ENCODE measurements at regions not wholly inside any gene's neighbourhood (a gene's known extent, or its start where the extent isn't known, plus 50 kb on each side); places are given as distances from the start of the nearest gene placed in this dataset.

DNA sequence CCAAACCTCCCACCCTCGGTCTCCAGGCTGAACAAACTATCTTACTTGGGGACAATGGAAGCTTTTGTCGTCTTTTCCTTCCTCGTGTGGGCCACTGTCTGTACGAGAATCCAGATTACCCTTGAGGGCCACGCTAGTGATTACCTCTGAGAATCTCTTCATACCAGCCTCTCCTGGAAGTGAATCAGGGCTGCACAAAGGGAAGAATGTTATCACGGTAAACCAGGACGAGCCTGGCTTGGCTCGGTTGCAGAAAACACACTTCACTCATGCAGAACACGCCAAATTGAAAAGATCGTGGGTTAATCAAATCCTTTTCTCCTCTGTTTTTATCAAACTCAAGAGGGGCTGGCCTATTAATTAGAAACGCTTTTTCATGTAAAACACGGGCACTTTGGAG is 51.6 kb upstream of the MYL2 start:
- ChIA-PET POLR2A (no interaction called here), CTCF (no interaction called here)
- TF ChIP-seq, protein P1, sequence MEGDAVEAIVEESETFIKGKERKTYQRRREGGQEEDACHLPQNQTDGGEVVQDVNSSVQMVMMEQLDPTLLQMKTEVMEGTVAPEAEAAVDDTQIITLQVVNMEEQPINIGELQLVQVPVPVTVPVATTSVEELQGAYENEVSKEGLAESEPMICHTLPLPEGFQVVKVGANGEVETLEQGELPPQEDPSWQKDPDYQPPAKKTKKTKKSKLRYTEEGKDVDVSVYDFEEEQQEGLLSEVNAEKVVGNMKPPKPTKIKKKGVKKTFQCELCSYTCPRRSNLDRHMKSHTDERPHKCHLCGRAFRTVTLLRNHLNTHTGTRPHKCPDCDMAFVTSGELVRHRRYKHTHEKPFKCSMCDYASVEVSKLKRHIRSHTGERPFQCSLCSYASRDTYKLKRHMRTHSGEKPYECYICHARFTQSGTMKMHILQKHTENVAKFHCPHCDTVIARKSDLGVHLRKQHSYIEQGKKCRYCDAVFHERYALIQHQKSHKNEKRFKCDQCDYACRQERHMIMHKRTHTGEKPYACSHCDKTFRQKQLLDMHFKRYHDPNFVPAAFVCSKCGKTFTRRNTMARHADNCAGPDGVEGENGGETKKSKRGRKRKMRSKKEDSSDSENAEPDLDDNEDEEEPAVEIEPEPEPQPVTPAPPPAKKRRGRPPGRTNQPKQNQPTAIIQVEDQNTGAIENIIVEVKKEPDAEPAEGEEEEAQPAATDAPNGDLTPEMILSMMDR (IDR thresholded peaks at IDR 0.05; ENCODE audit: control extremely low read depth, extremely low read depth, low read depth, missing control alignments): no peak
- no peak for DNase-seq (ENCODE audit: extremely low spot score)

- TF ChIP-seq, protein P1 (IDR thresholded peaks at IDR 0.05; ENCODE audit: control extremely low read depth, extremely low read depth, low read depth, missing control alignments): no peak
- DNase-seq (ENCODE audit: extremely low spot score): no peak
- ChIA-PET CTCF (no interaction called here), POLR2A (no interaction called here)
Observed at GRCh38 chr12:110971189-110971920, 51.0 kb upstream of the MYL2 start.

Data from GM10248 (cell line).